CD4-positive, alpha-beta T cell treated with Interleukin-10 for 1 hour (primary cell): ENCODE measurements at regions not wholly inside any gene's neighbourhood (a gene's known extent, or its start where the extent isn't known, plus 50 kb on each side); places are given as distances from the start of the nearest gene placed in this dataset.

ENCODE experiments used
- DNase-seq: peaks from one replicate; pipeline ENCODE4 v3.0.0-alpha.2; 2020

GRCh38 chr6:100944644-100945043, 63.5 kb upstream of the ASCC3 start:
- DNase-seq = no peak

- DNase-seq = no peak
Observed at GRCh38 chr6:100946021-100946540, 65.0 kb upstream of the ASCC3 start.

- DNase-seq = no peak
Observed at GRCh38 chr6:100946711-100947110, 65.6 kb upstream of the ASCC3 start.

GRCh38 chr6:100948381-100949133, 67.4 kb upstream of the ASCC3 start:
- DNase-seq = no peak

- DNase-seq = no peak
Observed at GRCh38 chr6:100952006-100952405, 70.9 kb upstream of the ASCC3 start.

GRCh38 chr6:100959280-100959679, 78.2 kb upstream of the ASCC3 start:
- DNase-seq = no peak

- DNase-seq = no peak
Observed at GRCh38 chr6:100962466-100962865, 81.3 kb upstream of the ASCC3 start.

GRCh38 chr6:100965067-100965466, 83.9 kb upstream of the ASCC3 start:
- no peak for DNase-seq

- no peak for DNase-seq
Observed at GRCh38 chr6:100968949-100969348, 87.8 kb upstream of the ASCC3 start.

GRCh38 chr6:100979267-100979666, 98.1 kb upstream of the ASCC3 start:
- DNase-seq = no peak

- DNase-seq = no peak
Observed at GRCh38 chr6:100980949-100981348, 99.8 kb upstream of the ASCC3 start.

GRCh38 chr6:100986921-100987320, 105.8 kb upstream of the ASCC3 start:
- no peak for DNase-seq

GRCh38 chr6:100987556-100987955, 106.4 kb upstream of the ASCC3 start:
- DNase-seq = no peak

- DNase-seq = no peak
Observed at GRCh38 chr6:100988391-100988984, 107.4 kb upstream of the ASCC3 start.

GRCh38 chr6:100990070-100990469, 108.9 kb upstream of the ASCC3 start:
- DNase-seq = no peak

GRCh38 chr6:100996409-100996808, 115.3 kb upstream of the ASCC3 start:
- DNase-seq = no peak

GRCh38 chr6:100998111-100998510, 117.0 kb upstream of the ASCC3 start:
- no peak for DNase-seq

- no peak for DNase-seq
Observed at GRCh38 chr6:100999034-100999597, 118.0 kb upstream of the ASCC3 start.

- no peak for DNase-seq
Observed at GRCh38 chr6:101000341-101000740, 119.2 kb upstream of the ASCC3 start.

GRCh38 chr6:101001012-101001411, 119.9 kb upstream of the ASCC3 start:
- DNase-seq = no peak

GRCh38 chr6:101001607-101002006, 120.5 kb upstream of the ASCC3 start:
- DNase-seq = no peak

- DNase-seq = no peak
Observed at GRCh38 chr6:101003075-101003474, 121.9 kb upstream of the ASCC3 start.

- DNase-seq = peak; percentile 36
Observed at GRCh38 chr6:101011186-101011585, 130.1 kb upstream of the ASCC3 start.

GRCh38 chr6:101013612-101014195, 132.6 kb upstream of the ASCC3 start:
- DNase-seq = no peak
